Endodermal cell (in vitro differentiated cells): ENCODE measurements at regions not wholly inside any gene's neighbourhood (a gene's known extent, or its start where the extent isn't known, plus 50 kb on each side); places are given as distances from the start of the nearest gene placed in this dataset.
"Not testable (repeated sequence)": the region's sequence is repeated elsewhere in the genome, so short reads cannot be mapped to it uniquely, and the experiment has no call there.

Experiments used
- DNase-seq: peaks from one replicate; pipeline ENCODE4 v3.0.0-alpha.2; 2017
- H3K27ac ChIP-seq: 2 replicates; pipeline ENCODE4 v1.5.1; 2013; ENCODE audit warnings: mild to moderate bottlenecking, low read depth, low read length, moderate library complexity
- H3K27me3 ChIP-seq: 2 replicates; pipeline ENCODE4 v1.6.1; 2013; ENCODE audit warnings: mild to moderate bottlenecking, low read length, moderate library complexity; ENCODE audit not compliant: insufficient read depth, control insufficient read depth, poor library complexity, severe bottlenecking
- H3K36me3 ChIP-seq: 2 replicates; pipeline ENCODE4 v1.7.0; 2013; ENCODE audit warnings: mild to moderate bottlenecking, low read length, moderate library complexity; ENCODE audit not compliant: control insufficient read depth, insufficient read depth
- H3K4me1 ChIP-seq: one replicate; pipeline ENCODE4 v1.7.0; 2013; ENCODE audit warnings: low read length; ENCODE audit not compliant: control insufficient read depth, insufficient read depth
- H3K4me3 ChIP-seq: 2 replicates; pipeline ENCODE4 v1.5.1; 2013; ENCODE audit warnings: mild to moderate bottlenecking, low read length, moderate library complexity
- H3K9ac ChIP-seq: 2 replicates; pipeline ENCODE4 v1.6.1; 2013; ENCODE audit warnings: mild to moderate bottlenecking, low read length, moderate library complexity; ENCODE audit not compliant: poor library complexity, severe bottlenecking; ENCODE audit errors: extremely low read depth
- H3K9me3 ChIP-seq: 2 replicates; pipeline ENCODE4 v1.6.1; 2013; ENCODE audit warnings: mild to moderate bottlenecking, low read length, moderate library complexity; ENCODE audit not compliant: control insufficient read depth
- H3K27ac Mint-ChIP-seq: 2 replicates; pipeline ENCODE4 v1.8.0; 2020; ENCODE audit warnings: mixed read lengths
- H3K27me3 Mint-ChIP-seq: 2 replicates; pipeline ENCODE4 v1.8.0; 2021; ENCODE audit warnings: mild to moderate bottlenecking, mixed read lengths; ENCODE audit not compliant: insufficient read depth
- H3K36me3 Mint-ChIP-seq: 2 replicates; pipeline ENCODE4 v1.8.0; 2020; ENCODE audit warnings: low read depth, mixed read lengths
- H3K4me1 Mint-ChIP-seq: 2 replicates; pipeline ENCODE4 v1.8.0; 2020; ENCODE audit warnings: mixed read lengths
- H3K4me3 Mint-ChIP-seq: 2 replicates; pipeline ENCODE4 v1.8.0; 2020; ENCODE audit warnings: mild to moderate bottlenecking, moderate library complexity, mixed read lengths
- H3K9me3 Mint-ChIP-seq: 2 replicates; pipeline ENCODE4 v1.8.0; 2020; ENCODE audit warnings: mild to moderate bottlenecking, mixed read lengths
- WGBS, 2 experiments: methylation state at CpG; one replicate each; pipeline versions ENCODE4 v1.1.5 to v1.1.7; 2013; ENCODE audit warnings: missing lambda C conversion rate in 2 of 2, mixed read lengths in 1 of 2; ENCODE audit not compliant: insufficient coverage in 1 of 2, insufficient read length in 1 of 2; 5-methylcytosine and 5-hydroxymethylcytosine counted together
- TF ChIP-seq, protein P1 (sequence below): fragments of 200-600 bp; sonication (generic); conservative IDR thresholded peaks from 2 replicates; pipeline ENCODE4 v1.5.0; 2021; ENCODE audit warnings: antibody characterized with exemption, mild to moderate bottlenecking

DNA sequence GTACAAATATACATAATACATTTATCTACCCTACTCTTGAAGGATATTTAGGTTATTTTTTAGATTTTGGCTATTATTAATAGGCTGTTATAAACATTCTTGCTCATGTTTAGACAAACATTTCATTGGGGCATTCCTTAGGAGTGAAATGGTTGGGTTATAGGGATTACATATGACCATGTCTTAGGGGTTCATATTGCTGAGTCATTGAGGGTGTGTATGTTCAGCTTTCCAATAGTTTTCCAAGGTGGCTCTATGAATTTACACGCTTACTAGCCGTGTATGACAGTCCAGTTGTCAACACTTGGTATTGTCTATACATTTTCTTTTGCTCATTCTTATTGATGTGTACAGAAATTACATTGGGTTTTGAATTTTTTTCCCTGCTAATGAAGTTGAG lies 125.8 kb downstream of the OXSM start:
- 91% methylated on average over 2 of the region's 2 CpGs; no CpG with 5 or more reads in 1 of the 2 experiments for WGBS, 2 experiments
- H3K9me3 ChIP-seq: no peaks in the 10 kb centered on the region
- no peak overlapping the region for H3K9ac ChIP-seq
- H3K36me3 ChIP-seq: no peaks in the 10 kb centered on the region
- no peaks in the 10 kb centered on the region for H3K4me1 ChIP-seq
- H3K4me3 ChIP-seq: no peak overlapping the region
- no peaks in the 10 kb centered on the region for H3K36me3 Mint-ChIP-seq
- H3K27ac Mint-ChIP-seq: no peak overlapping the region
- H3K4me3 Mint-ChIP-seq: no peak overlapping the region
- no peaks in the 10 kb centered on the region for H3K27me3 ChIP-seq
- TF ChIP-seq, protein P1, sequence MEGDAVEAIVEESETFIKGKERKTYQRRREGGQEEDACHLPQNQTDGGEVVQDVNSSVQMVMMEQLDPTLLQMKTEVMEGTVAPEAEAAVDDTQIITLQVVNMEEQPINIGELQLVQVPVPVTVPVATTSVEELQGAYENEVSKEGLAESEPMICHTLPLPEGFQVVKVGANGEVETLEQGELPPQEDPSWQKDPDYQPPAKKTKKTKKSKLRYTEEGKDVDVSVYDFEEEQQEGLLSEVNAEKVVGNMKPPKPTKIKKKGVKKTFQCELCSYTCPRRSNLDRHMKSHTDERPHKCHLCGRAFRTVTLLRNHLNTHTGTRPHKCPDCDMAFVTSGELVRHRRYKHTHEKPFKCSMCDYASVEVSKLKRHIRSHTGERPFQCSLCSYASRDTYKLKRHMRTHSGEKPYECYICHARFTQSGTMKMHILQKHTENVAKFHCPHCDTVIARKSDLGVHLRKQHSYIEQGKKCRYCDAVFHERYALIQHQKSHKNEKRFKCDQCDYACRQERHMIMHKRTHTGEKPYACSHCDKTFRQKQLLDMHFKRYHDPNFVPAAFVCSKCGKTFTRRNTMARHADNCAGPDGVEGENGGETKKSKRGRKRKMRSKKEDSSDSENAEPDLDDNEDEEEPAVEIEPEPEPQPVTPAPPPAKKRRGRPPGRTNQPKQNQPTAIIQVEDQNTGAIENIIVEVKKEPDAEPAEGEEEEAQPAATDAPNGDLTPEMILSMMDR: no peak
- DNase-seq: no peak
- no peaks in the 10 kb centered on the region for H3K27me3 Mint-ChIP-seq
- H3K9me3 Mint-ChIP-seq: no peaks in the 10 kb centered on the region
- no peaks in the 10 kb centered on the region for H3K4me1 Mint-ChIP-seq
- H3K27ac ChIP-seq: no peak overlapping the region

DNA sequence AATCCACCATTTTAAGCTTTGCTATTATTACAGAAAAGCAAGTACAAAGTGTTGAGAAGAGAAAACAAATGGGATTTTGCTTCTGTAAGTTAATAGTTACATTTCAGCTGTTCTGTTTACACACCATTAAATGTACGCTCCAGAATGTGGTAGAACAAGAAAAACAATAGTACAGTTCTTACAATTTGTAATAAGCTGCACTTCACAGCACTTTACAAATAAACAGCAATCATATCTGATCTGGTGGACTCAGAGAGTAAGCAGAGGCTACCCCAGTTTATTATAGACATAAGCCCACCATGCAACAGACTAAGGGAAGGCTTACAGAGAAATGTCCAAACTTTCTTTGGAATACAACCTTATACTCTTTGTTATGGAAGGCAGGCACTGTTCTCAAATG lies 126.4 kb downstream of the OXSM start:
- no peaks in the 10 kb centered on the region for H3K9me3 ChIP-seq
- H3K4me1 ChIP-seq: no peaks in the 10 kb centered on the region
- no peaks in the 10 kb centered on the region for H3K36me3 ChIP-seq
- 0% methylated on average over 1 of the region's 1 CpG; no CpG with 5 or more reads in 1 of the 2 experiments for WGBS, 2 experiments
- no peak for DNase-seq
- no peaks in the 10 kb centered on the region for H3K27me3 ChIP-seq
- Mint-ChIP-seq H3K36me3 (no peaks in the 10 kb centered on the region), H3K4me1 (no peaks in the 10 kb centered on the region), H3K9me3 (no peaks in the 10 kb centered on the region), H3K27me3 (no peaks in the 10 kb centered on the region), H3K27ac (no peak overlapping the region), H3K4me3 (no peak overlapping the region)
- H3K4me3 ChIP-seq: no peak overlapping the region
- TF ChIP-seq, protein P1: no peak
- H3K27ac ChIP-seq: no peak overlapping the region
- no peak overlapping the region for H3K9ac ChIP-seq

DNA sequence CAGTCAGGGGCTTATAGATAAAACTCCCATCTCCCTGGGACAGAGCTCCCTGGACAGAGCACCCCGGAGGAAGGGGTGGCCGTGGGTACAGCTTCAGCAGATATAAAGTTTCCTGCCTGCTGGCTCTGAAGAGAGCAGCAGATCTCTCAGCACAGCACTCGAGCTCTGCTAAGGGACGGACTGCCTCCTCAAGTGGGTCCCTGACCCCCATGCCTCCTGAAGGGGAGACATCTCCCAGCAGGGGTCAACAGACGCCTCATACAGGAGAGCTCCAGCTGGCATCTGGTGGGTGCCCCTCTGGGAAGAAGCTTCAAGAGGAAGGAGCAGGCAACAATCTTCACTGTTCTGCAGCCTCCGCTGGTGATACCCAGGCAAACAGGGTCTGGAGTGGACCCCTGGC lies 142.1 kb downstream of the OXSM start:
- WGBS, 2 experiments: 91 to 94% methylated on average over 4 to 6 of the region's 6 CpGs
- H3K27ac ChIP-seq, DNase-seq, H3K36me3 ChIP-seq, H3K27me3 Mint-ChIP-seq, H3K4me1 ChIP-seq, H3K4me3 ChIP-seq, H3K27me3 ChIP-seq, H3K36me3 Mint-ChIP-seq, H3K4me3 Mint-ChIP-seq, H3K27ac Mint-ChIP-seq, H3K4me1 Mint-ChIP-seq, H3K9ac ChIP-seq: not testable (repeated sequence)
- H3K9me3 Mint-ChIP-seq: peaks cover 14% of the 10 kb centered on the region
- H3K9me3 ChIP-seq: peaks cover 11% of the 10 kb centered on the region
